Hepatic stellate cell (primary cell): ENCODE measurements at regions not wholly inside any gene's neighbourhood (a gene's known extent, or its start where the extent isn't known, plus 50 kb on each side); places are given as distances from the start of the nearest gene placed in this dataset.

ENCODE experiments used
- DNase-seq: peaks from one replicate; pipeline ENCODE4 v3.0.0; 2011; ENCODE audit warnings: low spot score

GRCh38 chr5:62112689-62113228, 193.2 kb upstream of the KIF2A start:
- no peak for DNase-seq

GRCh38 chr5:62115014-62115413, 191.0 kb upstream of the KIF2A start:
- DNase-seq: no peak

- no peak for DNase-seq
Measured at GRCh38 chr5:62124266-62124665, 181.7 kb upstream of the KIF2A start.

- no peak for DNase-seq
Measured at GRCh38 chr5:62126090-62126489, 179.9 kb upstream of the KIF2A start.

- no peak for DNase-seq
Measured at GRCh38 chr5:62127098-62127736, 178.8 kb upstream of the KIF2A start.

- DNase-seq: no peak
Measured at GRCh38 chr5:62130107-62130506, 175.9 kb upstream of the KIF2A start.

- no peak for DNase-seq
Measured at GRCh38 chr5:62132276-62132675, 173.7 kb upstream of the KIF2A start.

GRCh38 chr5:62133426-62133825, 172.6 kb upstream of the KIF2A start:
- no peak for DNase-seq

- no peak for DNase-seq
Measured at GRCh38 chr5:62134811-62135210, 171.2 kb upstream of the KIF2A start.

GRCh38 chr5:62137628-62138027, 168.4 kb upstream of the KIF2A start:
- DNase-seq: no peak

- no peak for DNase-seq
Measured at GRCh38 chr5:62138607-62139006, 167.4 kb upstream of the KIF2A start.

GRCh38 chr5:62139741-62140140, 166.3 kb upstream of the KIF2A start:
- DNase-seq: no peak

- DNase-seq: no peak
Measured at GRCh38 chr5:62142351-62142750, 163.7 kb upstream of the KIF2A start.

- no peak for DNase-seq
Measured at GRCh38 chr5:62143268-62144229, 162.5 kb upstream of the KIF2A start.

GRCh38 chr5:62144401-62145022, 161.5 kb upstream of the KIF2A start:
- no peak for DNase-seq

- DNase-seq: no peak
Measured at GRCh38 chr5:62149879-62150278, 156.1 kb upstream of the KIF2A start.

- no peak for DNase-seq
Measured at GRCh38 chr5:62152394-62153087, 153.5 kb upstream of the KIF2A start.

GRCh38 chr5:62154758-62155157, 151.2 kb upstream of the KIF2A start:
- DNase-seq: no peak

- no peak for DNase-seq
Measured at GRCh38 chr5:62155988-62156387, 150.0 kb upstream of the KIF2A start.

- DNase-seq: no peak
Measured at GRCh38 chr5:62167561-62168057, 138.4 kb upstream of the KIF2A start.

- no peak for DNase-seq
Measured at GRCh38 chr5:62168506-62169281, 137.3 kb upstream of the KIF2A start.
